NCI-H1694 treated with DMSO at 0.1 percent for 48 hours (cell line): ENCODE measurements at regions not wholly inside any gene's neighbourhood (a gene's known extent, or its start where the extent isn't known, plus 50 kb on each side); places are given as distances from the start of the nearest gene placed in this dataset.

Source experiments
- DNase-seq: peaks from one replicate; lab custom pipeline; 2025; lab: John Stamatoyannopoulos, UW

DNA sequence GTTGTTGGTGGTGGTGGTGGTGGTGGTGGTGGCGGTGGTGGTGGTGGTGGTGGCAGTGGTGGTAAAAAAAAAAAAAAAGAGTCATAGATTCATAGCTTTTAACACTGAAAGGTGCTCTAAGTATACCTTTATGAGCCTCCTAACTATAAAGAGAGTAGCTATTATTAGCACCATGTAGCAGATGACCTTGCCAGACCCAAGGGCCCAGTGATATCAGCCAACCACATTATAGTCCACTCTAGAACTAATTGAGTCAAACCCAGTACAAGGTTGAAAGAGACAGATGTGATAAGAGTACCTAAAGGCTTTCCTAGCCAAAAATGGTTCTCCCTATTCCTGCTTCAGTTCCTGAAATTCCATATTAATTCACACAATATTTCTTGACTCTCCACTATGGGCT, 245.3 kb downstream of the HACE1 start:
- no peak for DNase-seq

DNA sequence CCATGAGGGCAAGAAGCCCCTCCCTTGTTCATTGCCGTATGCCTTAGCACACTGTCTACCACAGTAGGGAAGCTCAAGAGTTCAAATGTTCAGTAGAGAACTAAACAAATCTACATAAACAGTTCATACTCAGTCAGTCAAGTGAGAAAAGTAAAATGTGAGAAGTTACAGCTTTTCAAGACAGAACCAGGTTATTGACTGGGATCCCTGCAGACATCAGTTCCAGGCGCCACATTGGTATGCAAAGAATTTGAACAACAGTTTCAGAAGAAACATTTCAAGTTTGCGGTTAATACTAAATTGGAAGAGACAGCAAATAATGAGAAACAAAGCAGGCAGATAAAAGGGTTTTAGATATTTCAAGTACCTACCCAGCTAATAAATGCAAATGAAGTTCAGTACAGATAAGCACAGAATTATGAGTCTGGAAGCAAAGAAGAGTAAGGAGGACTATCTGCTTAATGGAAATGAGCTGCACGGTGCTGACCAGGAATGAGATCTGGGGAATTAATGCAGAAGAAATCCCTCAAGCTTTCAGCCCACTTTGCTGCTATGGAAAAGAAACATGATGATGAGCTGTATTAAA, 246.2 kb downstream of the HACE1 start:
- DNase-seq, result no peak

DNA sequence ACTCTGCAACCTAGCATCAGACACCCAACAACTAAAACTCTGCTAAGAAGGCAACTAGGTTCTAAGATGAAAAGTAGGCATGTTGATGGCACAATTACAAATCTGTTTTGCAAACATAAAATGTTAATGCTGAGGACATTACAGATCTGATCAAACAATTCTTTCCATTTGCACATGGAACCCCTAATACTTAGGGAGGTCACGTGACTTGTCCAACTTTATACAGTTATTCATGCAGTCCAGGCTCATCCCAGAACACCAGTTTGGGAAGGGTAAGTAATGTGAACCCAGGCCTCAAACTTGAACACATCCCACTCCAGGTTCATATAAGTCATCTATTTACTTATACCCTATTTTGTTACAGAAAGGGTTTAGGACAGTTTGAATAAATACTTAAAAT, 247.2 kb downstream of the HACE1 start:
- no peak for DNase-seq

DNA sequence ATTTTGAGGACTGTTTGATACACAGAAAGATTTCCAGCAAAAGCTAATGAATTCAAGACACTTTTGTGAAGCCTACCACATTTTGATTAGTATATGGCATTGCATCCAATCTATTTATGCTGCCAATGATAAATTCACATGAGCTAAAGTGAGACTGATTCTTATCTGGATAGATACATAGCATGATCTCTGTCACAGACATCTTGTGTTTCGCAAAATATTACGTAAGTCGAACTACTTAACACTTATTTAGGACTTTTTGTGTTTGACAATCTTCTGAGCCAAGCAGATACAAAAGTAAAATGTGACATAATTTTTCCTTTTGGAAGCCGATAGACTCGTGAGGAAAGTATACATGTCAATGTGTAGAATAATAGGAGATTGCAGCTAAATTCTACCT, 251.6 kb downstream of the HACE1 start:
- no peak for DNase-seq

DNA sequence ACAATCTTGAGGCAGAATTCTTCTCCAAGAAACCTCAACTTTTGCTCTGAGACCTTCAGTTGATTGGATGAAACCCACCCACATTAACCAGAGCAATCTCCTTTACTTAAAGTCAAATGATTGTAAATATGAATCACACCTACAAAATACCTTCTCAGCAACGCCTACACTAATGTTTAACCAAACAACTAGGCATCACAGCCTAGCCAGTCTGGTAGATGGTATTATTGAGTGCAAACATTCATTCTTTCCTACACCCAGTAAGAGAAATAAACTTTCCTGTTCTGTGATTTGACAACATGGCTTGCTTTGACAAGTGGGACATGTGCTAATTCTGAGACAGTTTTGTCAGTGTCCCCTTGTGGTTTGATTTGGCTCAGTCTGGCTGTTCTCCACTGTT, 252.2 kb downstream of the HACE1 start:
- no peak for DNase-seq

DNA sequence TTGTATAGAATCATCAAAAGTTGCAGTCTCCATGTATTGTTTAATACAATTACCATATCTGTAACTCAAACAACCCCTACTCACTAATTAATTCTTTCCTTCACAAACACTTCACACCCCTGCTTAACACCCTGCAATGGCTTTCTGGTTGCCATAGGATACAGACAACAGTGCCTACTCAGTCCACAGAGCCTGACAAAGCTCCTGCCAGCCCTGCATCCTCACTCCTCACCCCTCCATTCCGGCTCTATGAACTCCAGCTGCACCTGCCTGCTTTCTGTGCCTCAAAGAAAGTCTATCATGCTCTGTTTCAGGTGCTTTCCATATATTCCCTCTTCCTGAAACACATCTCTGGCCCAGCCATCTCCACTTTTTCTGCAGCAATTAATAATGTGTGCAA, 253.4 kb downstream of the HACE1 start:
- DNase-seq, result no peak

DNA sequence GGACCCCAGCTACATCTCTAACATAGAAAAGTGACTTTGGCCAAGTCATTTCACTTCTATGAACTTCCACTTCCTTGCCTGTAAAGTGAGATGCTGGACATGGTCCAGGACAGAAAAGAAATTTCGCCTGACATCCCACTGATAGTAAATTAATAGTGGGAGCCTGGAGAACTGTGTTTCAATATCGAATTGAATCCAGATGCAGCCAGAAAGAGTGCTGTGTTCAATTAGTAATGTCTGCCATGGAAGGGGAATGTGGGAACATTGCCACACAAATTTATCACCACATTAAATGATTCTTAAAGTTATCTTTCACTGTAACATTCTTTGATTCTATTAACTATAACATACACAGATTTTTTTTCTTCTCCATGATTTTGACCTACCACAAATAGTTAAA, 255.0 kb downstream of the HACE1 start:
- no peak for DNase-seq

DNA sequence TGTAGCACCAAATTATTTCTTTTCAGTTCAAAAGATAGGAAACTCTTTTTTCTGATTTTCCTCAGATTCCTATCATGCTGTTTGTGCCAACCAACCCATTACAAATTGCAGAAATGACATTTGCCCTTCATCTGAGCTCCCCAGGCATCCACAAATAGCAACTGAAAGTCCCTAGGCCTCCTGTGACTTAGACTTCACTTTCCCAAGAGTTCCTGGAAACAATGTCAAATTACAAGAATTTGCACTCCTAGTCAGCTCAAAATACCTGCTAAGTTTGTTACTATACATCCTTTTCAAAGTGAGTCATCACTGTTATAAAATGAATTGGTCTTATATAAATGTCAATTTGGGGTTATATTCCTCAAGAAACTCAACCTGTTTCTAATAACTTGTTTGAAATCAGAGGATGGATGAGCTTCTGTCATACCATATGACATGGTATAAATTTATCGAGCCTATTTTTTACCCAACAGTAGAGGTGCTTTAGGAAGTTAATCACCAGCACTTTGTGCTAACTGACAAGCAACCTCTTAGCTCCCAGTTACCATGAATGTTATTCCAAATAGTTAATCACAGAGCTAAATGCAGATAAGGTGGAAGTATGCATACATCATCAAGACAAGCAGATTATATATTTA, 256.5 kb downstream of the HACE1 start:
- no peak for DNase-seq

DNA sequence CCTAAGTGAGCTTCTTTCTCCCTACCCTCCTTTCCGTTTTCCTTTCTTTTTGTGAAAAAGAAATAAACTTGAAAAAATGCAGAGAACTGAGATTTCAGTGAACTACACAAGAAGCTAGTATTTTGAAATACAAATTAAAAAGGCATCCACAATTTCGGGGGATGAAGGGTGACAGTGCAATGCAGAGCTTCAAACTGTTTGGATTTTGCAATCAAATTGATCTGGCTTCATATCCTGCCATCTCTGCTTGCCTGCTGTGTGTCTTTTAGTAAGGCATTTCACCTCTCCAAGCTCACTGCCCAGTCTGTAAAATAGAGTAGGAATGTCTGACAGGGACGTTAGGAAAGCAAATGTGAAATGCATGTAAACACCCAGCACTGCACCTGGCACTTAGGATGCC, 258.0 kb downstream of the HACE1 start:
- DNase-seq, result no peak

DNA sequence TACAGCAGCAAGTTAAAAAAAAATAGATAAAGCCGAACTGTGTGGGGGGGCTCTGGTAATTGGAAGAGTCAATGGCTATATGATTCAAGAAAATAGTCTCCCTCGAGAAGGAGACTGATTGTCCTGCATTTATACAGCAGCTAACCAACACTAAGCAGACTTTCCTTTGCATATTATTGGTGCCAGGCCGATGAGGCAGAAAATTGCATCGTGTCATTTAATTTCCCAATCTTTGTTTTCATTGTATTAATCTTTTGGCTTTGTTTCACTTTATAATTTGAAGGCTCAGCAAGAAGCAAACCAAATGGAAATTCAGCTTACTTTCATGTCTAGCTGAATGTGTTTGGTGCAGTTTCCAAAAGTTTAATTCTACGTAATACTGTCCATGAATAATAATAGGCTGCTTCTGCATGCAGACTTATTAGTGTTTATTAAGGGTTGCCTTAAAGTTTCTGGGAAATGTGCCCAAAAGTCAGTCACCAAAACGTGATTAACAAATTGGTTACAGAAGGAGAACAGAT, 258.5 kb downstream of the HACE1 start:
- no peak for DNase-seq

DNA sequence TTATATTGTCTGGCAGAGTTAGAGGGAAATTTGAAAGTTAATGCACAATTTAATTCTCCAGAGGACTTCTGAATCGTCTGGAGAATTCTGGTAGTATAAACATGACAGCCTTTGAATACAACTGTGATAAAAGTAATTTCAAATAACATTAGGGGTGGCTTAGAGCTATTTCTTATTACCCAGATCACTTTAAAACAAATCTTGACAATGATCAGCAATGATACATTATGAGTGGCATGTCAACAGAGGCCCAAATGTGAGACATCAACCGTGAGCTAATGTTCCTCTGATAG, 259.1 kb downstream of the HACE1 start:
- no peak for DNase-seq

DNA sequence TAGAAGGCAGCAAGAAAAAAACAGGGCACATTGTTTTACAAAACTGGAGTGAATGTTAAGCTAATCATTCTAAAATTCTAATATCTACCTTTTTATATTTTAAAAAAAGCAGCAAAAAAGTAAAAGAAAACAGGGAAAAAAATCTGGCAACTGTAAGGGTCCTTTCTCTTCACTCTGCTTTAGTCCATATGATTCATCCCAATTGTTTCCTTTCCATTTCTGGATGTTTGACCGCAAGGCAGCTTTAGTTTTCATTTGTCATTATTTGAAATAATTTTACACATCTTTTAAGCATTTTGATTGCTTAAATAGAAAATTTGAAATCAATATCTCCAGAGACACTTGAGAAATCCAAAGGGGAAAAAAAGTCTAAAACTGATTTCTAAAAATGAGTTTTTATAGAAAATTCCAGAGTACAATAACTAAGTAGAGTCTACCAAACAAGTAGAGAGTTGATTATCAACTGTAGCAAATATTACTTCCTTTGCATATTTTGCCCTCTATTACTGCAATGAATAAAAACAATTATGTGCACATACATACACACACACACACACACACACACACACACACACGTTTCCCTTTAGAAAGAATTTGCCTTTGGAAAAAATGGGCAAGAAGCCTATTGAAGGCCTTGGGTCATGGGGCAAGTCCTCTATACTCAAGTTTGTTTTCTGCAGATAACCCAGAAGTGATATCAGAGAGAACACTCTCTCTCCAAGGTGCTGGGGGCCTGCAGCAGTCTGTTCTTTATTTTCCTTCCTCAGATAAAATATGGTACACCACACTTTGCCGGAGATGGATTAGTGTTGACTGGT, 259.7 kb downstream of the HACE1 start:
- no peak for DNase-seq

DNA sequence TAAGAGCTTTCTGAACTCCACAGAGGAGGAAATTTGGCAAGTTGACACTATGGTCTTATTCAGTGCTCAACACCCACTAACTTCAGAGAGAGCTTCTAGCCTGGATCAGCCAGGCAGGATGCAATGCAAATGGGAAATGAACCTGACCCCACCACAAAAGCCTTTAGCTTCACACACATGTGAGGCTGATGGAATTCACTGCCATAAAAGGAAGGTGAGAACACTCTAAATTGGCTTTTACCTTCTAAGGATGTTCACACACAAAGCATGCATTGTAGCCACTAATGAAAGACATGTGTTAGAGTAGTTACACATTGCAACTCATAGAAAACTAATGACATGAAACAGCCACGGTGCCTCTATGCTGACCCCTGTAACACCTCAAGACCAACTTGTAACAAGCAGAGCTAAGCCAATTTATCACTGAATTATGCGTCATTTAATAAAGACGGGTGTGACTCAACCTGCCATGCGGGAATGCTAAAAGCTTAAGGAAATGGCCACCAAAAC, 262.1 kb downstream of the HACE1 start:
- DNase-seq, result no peak

DNA sequence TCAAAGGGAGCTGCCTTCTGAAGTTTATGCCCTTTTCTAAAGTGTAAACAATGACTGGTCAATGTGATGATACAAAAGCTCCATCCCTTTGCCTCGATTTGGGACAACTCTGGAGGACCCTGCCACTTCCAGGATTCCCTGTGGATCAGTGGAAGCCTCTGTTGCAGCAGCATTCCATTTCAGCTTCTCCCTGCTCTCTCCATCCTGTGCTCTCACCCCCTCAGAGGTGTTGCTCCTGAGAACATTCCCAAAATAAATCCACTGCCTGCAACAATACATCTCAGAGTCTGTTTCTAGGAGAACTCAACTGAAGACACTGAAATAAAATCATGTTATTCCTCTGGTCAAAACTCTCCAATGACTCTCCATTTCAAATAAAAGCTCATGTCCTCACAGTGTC, 263.6 kb downstream of the HACE1 start:
- DNase-seq, result no peak

DNA sequence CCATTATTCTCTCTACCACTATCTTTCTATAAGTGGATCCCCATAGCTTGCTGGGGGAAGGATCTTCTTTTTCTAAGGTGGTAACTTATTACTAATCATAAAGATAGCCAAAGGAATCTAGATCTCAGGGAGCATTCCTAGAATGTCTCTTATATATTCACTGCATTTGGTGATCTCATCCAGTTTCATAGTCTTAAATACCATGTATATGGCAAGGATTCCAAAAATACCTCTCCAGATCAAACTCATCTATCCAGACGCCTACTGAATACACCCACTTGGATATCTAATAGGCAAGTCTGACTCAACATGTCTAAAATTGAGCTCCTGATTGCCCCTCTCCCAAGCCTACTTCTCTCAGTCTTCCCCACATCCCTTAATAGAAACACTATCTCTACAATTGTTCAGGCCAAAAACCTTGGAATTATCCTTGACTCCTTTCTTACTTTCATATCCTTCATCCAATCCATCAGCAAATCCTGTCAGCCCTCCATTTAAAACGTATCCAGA, 264.4 kb downstream of the HACE1 start:
- no peak for DNase-seq

DNA sequence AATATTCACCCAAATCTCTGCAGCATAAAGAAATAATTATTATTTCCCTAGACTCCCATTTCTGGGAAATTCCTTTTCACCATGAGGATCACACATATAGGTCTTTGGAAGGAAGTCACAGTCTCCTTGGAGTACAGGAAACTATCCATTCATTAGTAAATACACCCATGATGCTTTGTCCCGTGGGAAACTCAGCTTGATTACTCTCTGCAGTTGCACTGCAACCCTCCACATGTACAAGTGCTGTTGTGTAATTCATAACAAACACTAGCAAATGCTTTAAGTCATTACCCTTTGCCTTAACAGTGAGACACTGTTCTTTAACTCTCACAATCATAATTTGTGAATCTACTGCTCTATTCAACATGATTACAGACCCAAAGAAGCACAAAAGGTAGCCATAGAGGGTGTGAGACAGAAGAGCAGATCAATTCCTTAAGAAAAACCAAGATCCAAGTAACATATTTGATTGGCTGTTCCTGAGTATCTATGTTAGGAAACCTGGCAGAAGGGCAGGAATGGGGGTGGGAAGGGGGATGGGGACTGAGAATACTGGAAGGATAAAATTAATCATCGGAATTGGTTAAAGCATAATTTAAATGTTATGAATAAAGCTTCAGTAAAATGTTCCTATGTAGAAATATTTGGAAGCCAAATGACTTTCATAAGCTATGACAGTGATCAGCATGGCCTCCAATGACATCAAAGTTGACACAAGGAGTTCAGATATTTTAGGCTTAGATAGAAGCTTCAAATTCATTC, 268.0 kb downstream of the HACE1 start:
- no peak for DNase-seq

DNA sequence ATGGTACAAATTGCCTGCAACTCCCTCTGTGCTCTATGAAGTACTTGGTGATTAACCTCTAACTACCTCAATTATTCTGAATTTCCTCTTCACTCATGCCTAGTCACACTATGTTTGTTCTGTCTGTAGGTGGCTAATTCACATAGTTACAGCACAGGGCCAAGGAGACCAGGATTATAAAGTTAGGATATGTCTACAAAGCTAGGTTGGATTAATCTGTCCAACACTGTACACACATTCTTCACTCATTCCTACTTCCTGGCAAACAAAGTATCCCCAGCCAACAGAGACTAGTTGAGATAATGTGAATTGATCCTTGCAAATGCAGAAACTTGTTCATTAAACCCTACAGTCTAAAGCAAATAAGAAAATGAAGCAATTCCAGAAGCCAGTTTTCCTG, 269.8 kb downstream of the HACE1 start:
- no peak for DNase-seq

DNA sequence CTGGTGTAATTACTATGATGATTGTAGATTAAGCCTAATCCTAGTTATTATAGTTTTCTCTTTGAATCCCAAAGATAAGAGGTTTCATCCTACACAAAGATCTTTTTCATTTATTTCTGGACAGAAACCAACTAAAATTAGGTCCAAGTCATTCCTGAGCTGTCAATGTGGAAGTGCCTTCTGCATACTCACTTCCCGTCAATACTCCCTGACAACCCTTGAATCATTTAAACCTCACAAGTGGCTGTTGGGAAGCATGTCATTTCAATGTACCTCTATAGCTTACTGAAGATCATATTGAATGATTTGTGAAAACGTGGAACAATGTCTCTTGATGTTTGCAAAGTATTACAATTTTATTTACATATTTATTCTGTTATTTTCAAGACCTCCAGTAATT, 274.1 kb downstream of the HACE1 start:
- no peak for DNase-seq

DNA sequence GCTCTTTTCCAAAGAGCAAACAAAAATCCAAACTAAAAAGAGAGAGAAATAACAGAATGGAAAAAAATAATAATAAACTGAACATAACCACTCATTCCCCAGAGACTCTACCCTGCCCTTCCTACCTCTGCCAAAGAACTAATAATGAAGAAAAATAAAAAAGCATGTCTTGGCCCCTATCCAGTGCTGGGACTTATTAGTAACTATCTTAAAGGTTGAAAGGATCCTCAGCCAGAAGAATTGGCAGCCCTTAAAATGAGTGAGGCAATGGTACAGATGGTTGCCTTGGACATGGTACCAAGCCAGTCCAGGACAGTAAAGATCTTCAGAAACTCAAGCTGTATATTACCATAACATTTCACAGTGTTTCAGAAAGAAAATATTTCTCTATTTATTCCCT, 279.3 kb downstream of the HACE1 start:
- DNase-seq, result no peak

DNA sequence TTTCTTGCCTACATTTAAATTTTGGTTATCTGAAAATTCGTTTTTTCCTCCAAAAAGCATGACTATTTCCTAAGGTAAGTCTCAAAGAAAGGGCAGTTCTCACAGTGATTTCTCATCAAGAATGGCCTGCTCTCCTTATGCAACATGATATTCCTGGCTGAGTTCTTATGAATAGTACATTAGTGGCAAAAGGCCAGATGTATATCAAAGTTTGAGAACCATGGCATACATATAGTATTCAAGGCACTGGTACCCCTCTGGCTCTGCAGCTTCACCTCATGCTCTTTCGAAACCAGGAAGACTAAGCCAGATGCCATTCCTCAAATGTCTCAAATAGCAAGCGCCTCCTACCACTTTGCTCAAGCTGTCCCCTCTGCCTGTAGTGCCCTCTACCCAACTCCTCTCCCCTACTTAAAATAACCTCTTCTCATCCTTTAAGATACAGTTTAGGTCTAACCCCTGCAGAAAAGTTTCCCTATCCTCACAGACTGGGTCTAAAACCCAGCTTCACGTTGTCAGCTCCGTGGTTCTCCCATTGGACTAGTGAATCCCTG, 280.3 kb downstream of the HACE1 start:
- DNase-seq, result no peak

DNA sequence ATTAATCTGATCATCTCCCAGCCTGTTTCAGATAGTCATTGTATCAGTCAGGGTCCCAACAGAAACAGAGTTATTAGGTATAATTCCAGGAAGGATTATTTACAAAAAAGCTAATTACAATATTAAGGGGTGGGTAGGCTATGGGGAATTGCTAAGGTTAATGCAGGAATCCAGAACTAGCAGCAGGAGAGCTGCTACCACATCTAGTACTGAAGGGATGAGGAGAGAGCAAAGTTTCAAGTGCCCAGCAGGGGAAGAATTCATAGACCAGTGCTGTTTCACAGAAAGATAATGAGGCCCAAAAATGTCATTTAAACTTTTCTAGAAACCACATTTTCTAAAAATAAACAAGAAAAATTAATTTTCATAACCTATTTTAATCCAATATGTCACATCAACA, 284.2 kb downstream of the HACE1 start:
- no peak for DNase-seq

DNA sequence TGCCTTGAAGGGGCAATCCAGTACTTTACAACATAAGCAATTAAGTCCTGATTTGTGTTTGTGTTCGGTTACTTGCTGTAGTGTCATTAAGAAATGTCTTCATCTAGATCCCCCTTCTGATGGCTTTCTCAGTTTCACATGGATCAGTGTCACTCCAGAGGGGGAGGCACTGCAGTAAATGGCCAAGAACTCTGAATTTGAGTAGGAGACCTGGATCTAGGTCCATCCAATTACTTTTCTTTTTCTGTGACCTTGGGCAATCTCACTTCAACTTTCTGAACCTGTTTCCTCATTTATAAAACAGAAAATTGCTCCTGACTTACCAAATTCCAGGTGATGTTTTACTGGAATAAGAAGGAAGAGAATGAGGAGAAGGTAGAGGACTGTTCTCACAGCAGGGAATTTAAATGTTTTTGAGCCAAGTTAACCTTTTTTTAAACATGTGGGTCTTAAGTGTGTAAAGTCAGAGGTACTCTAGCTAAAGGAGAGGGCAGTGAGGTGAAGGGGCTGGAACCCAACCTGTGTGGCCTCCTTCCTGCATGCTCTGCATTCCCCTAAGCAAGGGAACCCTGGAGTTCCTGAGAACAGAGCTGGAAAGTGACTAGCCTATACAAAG, 285.5 kb downstream of the HACE1 start:
- no peak for DNase-seq
